ENCODE measurements at regions not wholly inside any gene's neighbourhood (a gene's known extent, or its start where the extent isn't known, plus 50 kb on each side); places are given as distances from the start of the nearest gene placed in this dataset.

- TF ChIP-seq USF2 (IDR thresholded peaks at IDR 0.05; ENCODE audit: low read length) (no peak), KDM4A (IDR thresholded peaks at IDR 0.05; ENCODE audit: low read depth, low read length, severe bottlenecking) (no peak), POU5F1 (IDR thresholded peaks at IDR 0.05; ENCODE audit: low read depth, low read length) (no peak)
These were observed 231.2 kb downstream of the CYRIA start (continued) for GRCh38 chr2:16434393-16434792.

All from H1 (cell line).